ENCODE measurements at regions not wholly inside any gene's neighbourhood (a gene's known extent, or its start where the extent isn't known, plus 50 kb on each side); places are given as distances from the start of the nearest gene placed in this dataset.

DNA sequence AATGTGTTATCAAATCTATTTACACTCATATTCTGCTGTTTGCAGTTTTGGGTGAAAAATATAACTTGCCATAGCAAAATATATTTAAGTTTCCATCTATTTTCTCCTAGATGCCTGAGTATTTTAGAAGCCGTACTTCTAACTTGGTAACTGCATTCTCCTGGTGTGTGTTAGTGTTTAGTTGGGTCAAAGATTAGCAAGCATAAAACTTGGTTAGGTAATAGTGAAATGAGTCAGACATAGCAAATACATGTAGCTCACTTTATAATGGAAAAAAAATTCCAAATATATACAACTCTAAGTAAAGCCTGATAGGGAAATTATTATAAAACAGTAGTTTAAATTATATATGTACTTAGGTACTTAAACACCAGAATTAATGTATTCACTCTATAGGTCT lies 640.7 kb upstream of the ST8SIA4 start:
- TF ChIP-seq, protein P1, sequence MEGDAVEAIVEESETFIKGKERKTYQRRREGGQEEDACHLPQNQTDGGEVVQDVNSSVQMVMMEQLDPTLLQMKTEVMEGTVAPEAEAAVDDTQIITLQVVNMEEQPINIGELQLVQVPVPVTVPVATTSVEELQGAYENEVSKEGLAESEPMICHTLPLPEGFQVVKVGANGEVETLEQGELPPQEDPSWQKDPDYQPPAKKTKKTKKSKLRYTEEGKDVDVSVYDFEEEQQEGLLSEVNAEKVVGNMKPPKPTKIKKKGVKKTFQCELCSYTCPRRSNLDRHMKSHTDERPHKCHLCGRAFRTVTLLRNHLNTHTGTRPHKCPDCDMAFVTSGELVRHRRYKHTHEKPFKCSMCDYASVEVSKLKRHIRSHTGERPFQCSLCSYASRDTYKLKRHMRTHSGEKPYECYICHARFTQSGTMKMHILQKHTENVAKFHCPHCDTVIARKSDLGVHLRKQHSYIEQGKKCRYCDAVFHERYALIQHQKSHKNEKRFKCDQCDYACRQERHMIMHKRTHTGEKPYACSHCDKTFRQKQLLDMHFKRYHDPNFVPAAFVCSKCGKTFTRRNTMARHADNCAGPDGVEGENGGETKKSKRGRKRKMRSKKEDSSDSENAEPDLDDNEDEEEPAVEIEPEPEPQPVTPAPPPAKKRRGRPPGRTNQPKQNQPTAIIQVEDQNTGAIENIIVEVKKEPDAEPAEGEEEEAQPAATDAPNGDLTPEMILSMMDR (IDR thresholded peaks at IDR 0.05; ENCODE audit: insufficient read depth, low read length) = no peak
- TF ChIP-seq GABPA (IDR thresholded peaks at IDR 0.05; ENCODE audit: low read depth) = no peak
